Dermis blood vessel endothelial cell (primary cell): ENCODE measurements at regions not wholly inside any gene's neighbourhood (a gene's known extent, or its start where the extent isn't known, plus 50 kb on each side); places are given as distances from the start of the nearest gene placed in this dataset.
"Not testable (repeated sequence)": the region's sequence is repeated elsewhere in the genome, so short reads cannot be mapped to it uniquely, and the experiment has no call there.

Source experiments
- DNase-seq: peaks from one replicate; pipeline ENCODE4 v3.0.0; 2010

GRCh38 chr11:70595452-70595851, 197.1 kb downstream of the CTTN start:
- no peak for DNase-seq

DNA sequence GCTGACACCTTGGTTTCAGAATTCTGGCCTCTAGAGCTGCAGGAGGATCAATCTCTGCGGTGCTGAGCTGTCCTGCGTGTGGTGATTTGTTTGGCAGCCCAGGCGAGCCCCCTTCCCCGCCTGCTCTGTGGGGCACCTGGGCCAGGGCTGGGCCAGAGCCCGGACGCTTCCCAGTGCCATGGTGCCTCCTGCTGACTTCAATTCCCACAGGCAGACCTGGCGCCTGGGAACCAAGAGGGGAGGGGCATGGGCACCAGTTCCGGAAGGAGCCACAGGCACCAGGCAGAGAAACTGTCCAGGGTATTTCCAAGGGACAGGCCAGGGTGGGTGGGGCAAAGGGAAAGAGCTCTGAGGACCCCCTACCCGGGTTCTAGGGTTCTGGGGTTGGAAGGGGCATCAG, 197.8 kb downstream of the CTTN start:
- no peak for DNase-seq

DNA sequence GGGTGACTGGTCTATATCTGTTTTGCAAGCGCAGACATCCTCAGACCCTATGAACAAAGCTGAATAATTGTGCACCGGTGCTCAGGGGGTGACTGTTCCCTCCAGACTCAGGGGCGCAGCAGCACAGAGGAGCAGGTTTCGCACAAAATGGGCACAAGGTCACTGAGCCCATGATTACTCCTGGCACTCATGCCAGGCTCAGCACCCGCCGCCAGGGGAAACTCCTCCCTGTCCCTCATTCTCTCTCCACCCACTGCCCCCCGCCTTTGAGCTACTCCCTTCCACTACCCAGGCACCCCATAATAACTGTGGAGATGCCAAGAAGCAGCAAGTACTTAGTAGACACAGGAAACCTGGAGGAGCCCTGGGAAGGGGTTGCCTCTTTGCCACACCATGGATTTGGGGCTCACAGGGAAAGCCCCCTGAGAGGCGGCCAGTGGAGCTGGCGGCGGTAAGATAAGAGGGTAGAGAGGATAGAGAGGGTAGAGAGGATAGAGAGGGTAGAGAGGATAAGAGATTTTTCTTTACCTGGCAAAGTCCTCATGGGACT, 198.8 kb downstream of the CTTN start:
- DNase-seq, result no peak

- no peak for DNase-seq
Measured at GRCh38 chr11:70597751-70598625, 199.7 kb downstream of the CTTN start.

- not testable (repeated sequence) for DNase-seq
Measured at GRCh38 chr11:70600911-70601415, 202.6 kb downstream of the CTTN start.

- no peak for DNase-seq
Measured at GRCh38 chr11:70601861-70602538, 203.7 kb downstream of the CTTN start.

- no peak for DNase-seq
Measured at GRCh38 chr11:70603114-70603755, 204.9 kb downstream of the CTTN start.

DNA sequence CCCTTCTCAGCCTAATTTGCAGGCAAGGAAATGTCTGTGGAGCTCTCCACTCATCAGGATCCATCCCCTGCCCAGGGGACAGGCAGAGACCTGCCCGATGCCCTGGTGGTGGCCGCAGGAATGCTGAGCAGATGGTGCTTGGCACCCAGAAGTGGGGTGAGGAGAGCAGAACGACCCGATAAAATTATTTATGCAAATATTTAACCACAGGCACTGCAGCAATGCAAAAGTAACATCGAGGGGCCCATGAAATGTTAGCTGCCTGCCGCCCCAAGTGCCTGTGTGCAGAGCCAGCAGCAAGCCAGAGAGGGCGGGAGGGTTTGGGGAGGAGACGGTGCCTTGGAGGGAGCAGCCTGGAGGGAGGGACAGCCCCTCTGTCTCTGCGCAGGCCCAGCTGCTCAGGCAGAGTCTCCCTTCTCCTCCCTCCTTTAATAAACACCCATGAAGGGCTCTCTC, 205.5 kb downstream of the CTTN start:
- DNase-seq, result no peak

- no peak for DNase-seq
Measured at GRCh38 chr11:70604221-70604620, 205.9 kb downstream of the CTTN start.

DNA sequence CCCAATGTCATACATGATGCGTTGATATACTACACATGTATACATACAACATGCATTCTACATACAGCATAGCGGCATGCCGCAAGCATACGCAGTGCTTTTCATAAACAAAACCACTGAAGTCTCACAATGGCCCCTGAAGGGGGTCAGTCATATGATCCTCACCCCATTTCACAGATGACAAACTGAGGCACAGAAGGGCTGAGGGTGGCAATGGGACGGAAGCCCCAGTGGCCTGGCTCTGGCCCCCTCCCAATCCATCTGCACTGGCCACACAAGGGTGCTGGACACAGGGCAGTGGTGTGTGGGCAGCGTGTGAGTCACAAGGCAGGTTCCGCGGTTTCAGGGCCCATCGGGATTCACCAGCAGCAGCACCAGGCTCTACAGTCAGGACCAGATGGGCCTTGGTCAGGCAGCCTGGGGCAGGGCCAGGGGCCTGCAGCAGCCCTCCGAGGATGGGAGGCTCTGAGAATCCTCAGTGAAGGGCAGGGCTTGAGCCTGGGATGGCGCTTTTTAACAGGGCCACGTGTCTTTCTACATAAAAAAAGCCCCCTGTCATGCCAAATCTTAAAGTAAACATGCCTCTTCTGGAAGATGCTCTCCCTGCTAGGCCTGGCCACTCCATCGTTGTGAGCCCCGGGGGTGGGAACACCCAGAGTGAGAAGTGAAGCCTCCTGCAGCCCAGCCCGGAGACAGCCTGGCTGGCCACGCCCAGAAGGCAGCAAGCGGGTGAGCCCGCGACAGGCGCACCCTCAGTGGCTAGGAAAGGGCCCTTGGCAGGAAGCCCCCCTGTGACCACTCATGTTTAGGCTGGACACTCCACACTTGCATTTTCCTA, 206.5 kb downstream of the CTTN start:
- no peak for DNase-seq

GRCh38 chr11:70605468-70605815, 207.1 kb downstream of the CTTN start:
- no peak for DNase-seq

DNA sequence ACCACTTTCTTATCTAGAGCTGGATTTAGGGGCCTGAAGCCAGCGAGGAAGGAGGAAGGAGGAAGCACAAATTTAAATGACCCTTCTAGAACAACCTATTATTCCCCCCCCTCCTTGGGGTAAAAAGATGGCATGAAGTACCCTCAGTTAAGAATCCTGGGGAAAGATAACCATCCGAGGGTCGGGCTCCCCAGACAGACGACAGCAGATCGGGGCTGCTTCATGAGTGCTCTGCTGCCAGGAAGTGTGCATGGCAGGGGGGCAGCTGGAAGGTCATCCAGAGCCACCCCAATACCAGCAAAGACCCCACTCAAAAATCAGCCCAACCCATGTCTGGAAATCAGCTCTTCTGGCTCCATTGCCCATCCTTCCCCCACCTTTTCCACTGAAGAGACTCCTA, 207.5 kb downstream of the CTTN start:
- DNase-seq, result no peak

DNA sequence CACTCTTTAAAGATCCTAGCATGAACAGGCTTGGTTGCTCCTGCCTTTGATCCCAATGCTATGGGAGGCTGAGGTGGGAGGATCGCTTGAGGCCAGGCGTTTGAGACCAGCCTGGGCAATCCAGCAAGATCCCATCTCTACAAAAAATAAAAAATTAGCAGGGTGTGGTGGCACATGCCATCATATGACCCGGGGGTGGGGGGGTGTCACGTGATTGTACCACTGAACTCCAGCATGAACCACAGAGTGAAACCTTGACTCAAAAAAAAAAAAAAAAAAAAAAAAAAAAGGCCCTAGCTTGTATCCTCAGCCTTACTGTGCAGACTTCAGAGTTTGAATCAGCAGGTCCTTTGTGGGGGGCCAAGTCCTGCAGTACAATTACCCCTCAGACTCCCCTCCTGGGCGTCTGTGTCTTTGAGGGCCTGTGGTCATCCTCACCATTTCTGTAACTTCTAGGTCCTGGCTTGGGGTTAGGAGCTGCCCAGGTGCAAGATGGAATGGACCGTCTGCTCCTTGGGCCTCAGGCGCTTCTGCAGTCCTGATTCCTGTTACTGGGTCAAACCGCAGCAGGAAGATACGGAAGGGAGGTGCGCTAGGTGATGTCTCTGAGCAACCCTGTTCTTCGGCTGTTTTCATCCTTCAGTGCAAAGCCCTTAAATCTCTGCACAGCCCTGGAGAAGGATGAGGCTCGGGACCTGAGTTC, 208.1 kb downstream of the CTTN start:
- DNase-seq, result no peak

DNA sequence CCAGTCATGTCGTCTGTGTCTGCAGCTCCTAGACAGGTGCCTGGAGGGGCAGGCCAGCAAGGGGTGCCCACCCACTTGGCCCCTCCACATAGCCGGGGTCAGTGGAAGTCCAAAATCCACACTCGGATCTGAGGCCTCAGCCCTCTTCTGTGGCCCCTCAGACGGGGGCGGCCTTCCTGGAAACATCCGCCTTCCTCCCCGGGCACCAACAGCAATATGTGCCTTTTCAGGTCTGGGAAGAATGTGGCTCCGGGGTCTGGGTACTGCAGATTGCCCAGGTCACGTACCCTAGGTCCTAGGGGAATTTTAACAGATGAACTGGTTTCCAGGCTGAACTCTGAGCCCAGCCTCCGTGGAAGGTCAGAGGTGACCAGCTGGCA, 208.6 kb downstream of the CTTN start:
- no peak for DNase-seq

DNA sequence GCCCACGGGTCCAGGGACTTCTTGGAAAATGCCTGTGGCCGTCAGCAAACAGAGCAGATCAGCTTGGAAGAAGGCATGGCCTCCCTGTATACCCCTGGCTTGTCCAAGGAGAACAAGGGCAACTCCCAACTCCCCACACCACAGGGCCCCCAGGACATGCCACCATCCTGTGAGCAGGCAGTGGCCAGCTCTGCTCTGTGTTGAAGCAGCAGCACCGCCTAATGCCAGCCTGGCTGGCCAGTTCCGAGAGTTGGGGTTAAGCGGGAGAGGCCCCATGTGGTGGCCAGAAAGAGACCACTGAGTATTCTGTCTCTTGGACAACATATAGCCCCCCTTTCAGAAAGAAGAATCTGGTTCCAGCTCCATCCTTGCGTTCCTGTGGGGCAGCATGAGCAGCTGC, 209.2 kb downstream of the CTTN start:
- DNase-seq, result no peak

GRCh38 chr11:70608568-70609470, 210.5 kb downstream of the CTTN start:
- DNase-seq, result no peak

GRCh38 chr11:70610566-70611565, 212.5 kb downstream of the CTTN start:
- no peak for DNase-seq

DNA sequence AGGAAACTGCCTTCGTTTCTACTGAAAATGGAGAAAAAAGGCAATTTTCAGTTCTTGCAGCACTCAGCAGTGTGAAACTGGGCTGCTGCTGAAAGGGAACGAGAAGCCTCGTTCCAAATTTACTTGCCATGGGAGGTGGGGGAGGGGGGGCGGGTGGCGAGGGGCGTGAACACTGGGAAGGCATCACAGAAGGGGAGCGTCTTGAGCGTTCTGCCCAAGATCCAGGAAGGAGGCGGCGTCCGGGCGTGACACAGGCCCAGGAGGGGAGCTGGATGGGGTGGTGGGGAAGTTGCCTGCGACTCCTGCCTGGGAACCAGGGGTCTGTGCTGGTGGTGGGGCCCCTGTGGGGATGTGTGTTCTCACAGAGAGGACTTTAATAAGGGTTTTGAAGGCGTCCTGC, 213.5 kb downstream of the CTTN start:
- no peak for DNase-seq

GRCh38 chr11:70612459-70613141, 214.3 kb downstream of the CTTN start:
- no peak for DNase-seq
